HUES48 (cell line): ENCODE measurements at regions not wholly inside any gene's neighbourhood (a gene's known extent, or its start where the extent isn't known, plus 50 kb on each side); places are given as distances from the start of the nearest gene placed in this dataset.

Source experiments
- H3K27ac ChIP-seq: one replicate; pipeline ENCODE4 v1.7.0; 2013; ENCODE audit warnings: low read depth, low read length, inconsistent platforms
- H3K27me3 ChIP-seq: 2 replicates; pipeline ENCODE4 v1.6.1; 2013; ENCODE audit warnings: mild to moderate bottlenecking, low read length; ENCODE audit not compliant: control insufficient read depth, insufficient read depth
- H3K36me3 ChIP-seq: 2 replicates; pipeline ENCODE4 v1.6.1; 2013; ENCODE audit warnings: low read length; ENCODE audit not compliant: control insufficient read depth, insufficient read depth
- H3K4me1 ChIP-seq: 2 replicates; pipeline ENCODE4 v1.6.1; 2013; ENCODE audit warnings: mild to moderate bottlenecking, low read length; ENCODE audit not compliant: control insufficient read depth, insufficient read depth
- H3K4me3 ChIP-seq: 2 replicates; pipeline ENCODE4 v1.5.1; 2013; ENCODE audit warnings: mild to moderate bottlenecking, low read depth, low read length
- H3K9ac ChIP-seq: 2 replicates; pipeline ENCODE4 v1.6.1; 2013; ENCODE audit warnings: mild to moderate bottlenecking, low read depth, low read length, moderate library complexity
- H3K9me3 ChIP-seq: 2 replicates; pipeline ENCODE4 v1.6.1; 2013; ENCODE audit warnings: low read length; ENCODE audit not compliant: control insufficient read depth, insufficient read depth

- H3K9me3 ChIP-seq = no peaks in the 10 kb centered on the region; the same call in 1 of the 2 replicates
- H3K4me3 ChIP-seq = no peak overlapping the region
- H3K27me3 ChIP-seq = no peaks in the 10 kb centered on the region
- H3K4me1 ChIP-seq = no peaks in the 10 kb centered on the region
- no peaks in the 10 kb centered on the region; the same call in 1 of the 2 replicates for H3K36me3 ChIP-seq
- no peak overlapping the region for H3K27ac ChIP-seq
- H3K9ac ChIP-seq = no peak overlapping the region
Observed at GRCh38 chr15:81865850-81866537, 179.8 kb downstream of the MEX3B start.

- Histone ChIP-seq H3K4me3 (no peak overlapping the region), H3K27ac (no peak overlapping the region), H3K36me3 (no peaks in the 10 kb centered on the region; the same call in 1 of the 2 replicates), H3K9ac (no peak overlapping the region), H3K9me3 (no peaks in the 10 kb centered on the region), H3K27me3 (no peaks in the 10 kb centered on the region), H3K4me1 (no peaks in the 10 kb centered on the region)
Observed at GRCh38 chr15:81863162-81863561, 182.7 kb downstream of the MEX3B start.

- no peaks in the 10 kb centered on the region for H3K4me1 ChIP-seq
- no peak overlapping the region for H3K4me3 ChIP-seq
- no peak overlapping the region for H3K27ac ChIP-seq
- H3K36me3 ChIP-seq = no peaks in the 10 kb centered on the region; the same call in 1 of the 2 replicates
- H3K9ac ChIP-seq = no peak overlapping the region
- no peaks in the 10 kb centered on the region for H3K9me3 ChIP-seq
- no peaks in the 10 kb centered on the region for H3K27me3 ChIP-seq
Observed at GRCh38 chr15:81859737-81860516, 185.9 kb downstream of the MEX3B start.

- no peak overlapping the region for H3K9ac ChIP-seq
- no peaks in the 10 kb centered on the region for H3K27me3 ChIP-seq
- no peaks in the 10 kb centered on the region for H3K9me3 ChIP-seq
- no peaks in the 10 kb centered on the region for H3K36me3 ChIP-seq
- no peaks in the 10 kb centered on the region for H3K4me1 ChIP-seq
- H3K27ac ChIP-seq = no peak overlapping the region
- no peak overlapping the region for H3K4me3 ChIP-seq
Observed at GRCh38 chr15:81858586-81858985, 187.2 kb downstream of the MEX3B start.

GRCh38 chr15:81858136-81858535 is 187.7 kb downstream of the MEX3B start:
- no peak overlapping the region for H3K4me3 ChIP-seq
- H3K9ac ChIP-seq = no peak overlapping the region
- H3K27ac ChIP-seq = no peak overlapping the region
- H3K9me3 ChIP-seq = no peaks in the 10 kb centered on the region
- no peaks in the 10 kb centered on the region for H3K36me3 ChIP-seq
- H3K4me1 ChIP-seq = no peaks in the 10 kb centered on the region
- no peaks in the 10 kb centered on the region for H3K27me3 ChIP-seq

- H3K9me3 ChIP-seq = no peaks in the 10 kb centered on the region
- H3K4me3 ChIP-seq = no peak overlapping the region
- H3K4me1 ChIP-seq = no peaks in the 10 kb centered on the region
- H3K27ac ChIP-seq = no peak overlapping the region
- H3K9ac ChIP-seq = no peak overlapping the region
- H3K36me3 ChIP-seq = no peaks in the 10 kb centered on the region
- no peaks in the 10 kb centered on the region for H3K27me3 ChIP-seq
Observed at GRCh38 chr15:81856634-81857026, 189.2 kb downstream of the MEX3B start.

- H3K9ac ChIP-seq = no peak overlapping the region
- H3K4me1 ChIP-seq = no peaks in the 10 kb centered on the region
- no peaks in the 10 kb centered on the region for H3K27me3 ChIP-seq
- H3K4me3 ChIP-seq = no peak overlapping the region
- H3K9me3 ChIP-seq = no peaks in the 10 kb centered on the region
- no peak overlapping the region for H3K27ac ChIP-seq
- H3K36me3 ChIP-seq = no peaks in the 10 kb centered on the region
Observed at GRCh38 chr15:81856001-81856633, 189.7 kb downstream of the MEX3B start.

- Histone ChIP-seq H3K4me1 (no peaks in the 10 kb centered on the region), H3K27me3 (no peaks in the 10 kb centered on the region), H3K9ac (no peak overlapping the region), H3K4me3 (no peak overlapping the region), H3K9me3 (no peaks in the 10 kb centered on the region), H3K36me3 (no peaks in the 10 kb centered on the region), H3K27ac (no peak overlapping the region)
Observed at GRCh38 chr15:81853150-81853748, 192.6 kb downstream of the MEX3B start.

GRCh38 chr15:81852411-81853149 is 193.2 kb downstream of the MEX3B start:
- H3K27me3 ChIP-seq = no peaks in the 10 kb centered on the region
- no peak overlapping the region for H3K4me3 ChIP-seq
- H3K36me3 ChIP-seq = no peaks in the 10 kb centered on the region
- no peak overlapping the region for H3K9ac ChIP-seq
- no peaks in the 10 kb centered on the region for H3K9me3 ChIP-seq
- H3K4me1 ChIP-seq = no peaks in the 10 kb centered on the region
- H3K27ac ChIP-seq = no peak overlapping the region

GRCh38 chr15:81851757-81852156 is 194.1 kb downstream of the MEX3B start:
- no peak overlapping the region for H3K4me3 ChIP-seq
- H3K36me3 ChIP-seq = no peaks in the 10 kb centered on the region
- no peaks in the 10 kb centered on the region for H3K9me3 ChIP-seq
- no peaks in the 10 kb centered on the region for H3K4me1 ChIP-seq
- H3K9ac ChIP-seq = no peak overlapping the region
- H3K27ac ChIP-seq = no peak overlapping the region
- no peaks in the 10 kb centered on the region for H3K27me3 ChIP-seq
